IPS-18c (cell line): ENCODE measurements at regions not wholly inside any gene's neighbourhood (a gene's known extent, or its start where the extent isn't known, plus 50 kb on each side); places are given as distances from the start of the nearest gene placed in this dataset.

Experiments used
- H3K4me3 ChIP-seq: 2 replicates; pipeline ENCODE4 v1.7.0; 2013; ENCODE audit warnings: low read depth, mild to moderate bottlenecking, low read length, moderate library complexity; ENCODE audit not compliant: insufficient read depth
- H3K9me3 ChIP-seq: one replicate; pipeline ENCODE4 v1.6.1; 2013; ENCODE audit warnings: mild to moderate bottlenecking, low read length, moderate library complexity; ENCODE audit not compliant: control insufficient read depth, insufficient read depth

DNA sequence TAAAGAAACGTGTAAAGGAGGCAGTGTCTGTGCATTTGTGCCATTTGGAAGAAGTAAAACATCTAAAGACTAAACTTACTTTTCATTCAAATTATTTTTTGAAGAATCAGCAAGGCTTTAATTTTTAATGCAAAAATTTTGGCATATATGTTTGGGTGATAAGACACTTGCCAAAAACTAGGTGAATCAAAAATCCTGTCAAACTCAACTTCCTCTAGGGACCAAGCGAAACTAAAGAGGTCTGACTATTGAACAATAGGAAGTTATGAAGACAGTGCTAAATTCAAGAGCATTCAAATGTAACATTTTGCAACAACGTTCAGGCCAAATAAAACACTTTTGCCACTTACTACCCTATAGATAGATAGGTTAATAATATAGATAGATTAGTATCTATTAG lies 306.1 kb downstream of the NOL4 start:
- Histone ChIP-seq H3K9me3 (no peaks in the 10 kb centered on the region), H3K4me3 (no peak overlapping the region)

DNA sequence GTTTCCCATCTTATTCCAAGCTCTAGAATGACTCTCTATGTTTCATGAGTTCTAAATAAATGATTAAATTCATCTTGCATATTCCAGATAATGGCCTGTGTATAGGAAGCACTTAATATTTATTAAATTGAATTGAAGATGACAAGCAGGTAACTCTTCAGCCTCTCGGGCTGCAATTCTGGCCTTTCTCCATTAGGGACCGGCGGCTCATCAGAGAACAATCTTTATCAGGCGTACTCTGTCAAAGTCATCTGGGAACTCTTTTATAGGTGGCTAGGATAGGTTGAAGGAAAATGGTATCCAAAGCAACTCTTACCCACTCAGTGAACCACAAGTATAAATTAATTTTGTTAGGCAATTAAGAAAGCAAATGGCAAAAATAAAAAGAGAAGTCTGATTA lies 308.5 kb downstream of the NOL4 start:
- Histone ChIP-seq H3K4me3 (no peak overlapping the region), H3K9me3 (no peaks in the 10 kb centered on the region)

DNA sequence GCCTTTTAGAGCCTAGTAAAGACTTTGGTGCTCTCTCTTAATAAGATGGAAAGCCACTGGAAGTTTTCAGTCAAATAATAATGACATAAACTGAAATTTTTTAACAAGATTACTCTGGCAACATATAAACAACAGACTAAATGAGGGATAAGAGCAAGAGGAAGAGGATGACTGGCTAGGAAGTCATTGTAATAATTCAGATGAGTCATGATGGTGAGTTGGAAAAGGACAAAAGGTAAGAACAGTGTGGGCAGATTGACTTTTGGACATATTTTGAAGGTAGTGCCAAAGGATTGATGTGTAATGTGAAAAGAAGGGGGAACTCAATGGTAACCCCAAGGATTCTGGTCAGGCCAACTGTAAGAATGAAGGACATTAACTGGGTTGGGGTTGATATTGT lies 310.3 kb downstream of the NOL4 start:
- Histone ChIP-seq H3K4me3 (no peak overlapping the region), H3K9me3 (no peaks in the 10 kb centered on the region)

DNA sequence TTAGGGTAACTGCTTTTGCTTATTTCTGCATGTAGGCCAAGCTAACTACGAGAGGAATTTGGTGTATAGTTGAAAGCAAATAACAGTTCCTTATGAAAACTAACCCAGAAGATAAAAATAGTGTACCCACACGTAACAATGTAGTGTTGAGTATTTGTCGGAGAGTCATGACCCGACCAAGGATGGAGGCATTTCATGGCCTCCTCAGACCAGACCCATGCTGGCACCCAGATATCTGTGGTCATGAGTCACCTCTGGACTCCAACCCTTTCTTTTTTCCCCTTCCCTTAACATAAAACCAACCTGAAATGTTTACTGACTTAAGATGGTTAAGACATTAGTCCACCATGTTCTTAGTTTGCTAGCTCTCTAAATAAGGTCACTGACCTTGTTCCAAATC lies 318.7 kb downstream of the NOL4 start:
- Histone ChIP-seq H3K4me3 (no peak overlapping the region), H3K9me3 (no peaks in the 10 kb centered on the region)

DNA sequence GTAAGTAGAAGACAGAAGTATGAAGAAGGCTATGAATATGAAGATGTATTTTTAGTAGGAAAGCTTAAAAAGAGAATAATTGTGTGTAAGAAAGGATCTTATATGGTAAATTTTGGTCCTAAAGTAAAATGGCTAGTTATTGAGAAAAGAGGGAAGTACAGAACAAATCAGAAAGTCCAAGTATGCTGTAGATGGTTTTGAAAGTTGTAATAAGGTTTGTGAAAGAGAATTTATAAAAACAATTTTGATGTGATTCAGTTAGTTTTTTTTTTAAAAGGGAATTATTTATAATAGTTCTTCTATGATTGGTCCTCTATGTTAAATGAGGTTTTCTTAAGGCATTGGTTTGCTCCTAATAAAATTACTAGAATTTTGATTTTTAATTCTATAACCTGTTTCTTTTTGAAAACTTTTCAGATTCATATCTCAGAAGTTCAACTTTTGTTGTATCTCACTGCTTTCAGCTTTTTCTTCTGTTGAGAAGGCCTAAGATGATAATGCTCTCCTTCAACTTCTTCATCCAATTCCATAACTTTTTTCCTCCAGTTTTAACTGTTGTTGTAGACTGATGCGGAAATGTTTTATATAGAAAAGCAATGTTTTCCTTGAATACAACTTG lies 322.7 kb downstream of the NOL4 start:
- Histone ChIP-seq H3K4me3 (no peak overlapping the region), H3K9me3 (no peaks in the 10 kb centered on the region)

DNA sequence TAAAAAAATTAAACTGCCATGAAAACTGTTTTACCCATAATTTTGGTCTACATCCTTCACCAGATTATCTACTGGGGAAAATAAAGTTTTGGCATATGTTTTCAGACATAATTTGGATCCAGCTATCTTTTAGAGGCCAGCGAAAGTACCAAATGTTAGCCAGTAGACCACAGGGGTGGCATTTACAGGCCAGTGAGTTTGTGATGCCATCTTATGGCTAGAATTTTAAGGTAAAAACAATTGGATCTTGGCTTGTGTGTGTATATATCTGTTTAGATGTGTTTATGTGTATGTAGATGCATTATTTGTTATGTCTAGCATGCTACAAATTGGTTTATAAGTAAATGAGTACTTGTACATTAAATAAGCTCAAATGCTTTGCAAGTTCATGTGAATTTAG lies 322.6 kb downstream of the ASXL3 start:
- no peak overlapping the region for H3K4me3 ChIP-seq
- no peaks in the 10 kb centered on the region for H3K9me3 ChIP-seq

DNA sequence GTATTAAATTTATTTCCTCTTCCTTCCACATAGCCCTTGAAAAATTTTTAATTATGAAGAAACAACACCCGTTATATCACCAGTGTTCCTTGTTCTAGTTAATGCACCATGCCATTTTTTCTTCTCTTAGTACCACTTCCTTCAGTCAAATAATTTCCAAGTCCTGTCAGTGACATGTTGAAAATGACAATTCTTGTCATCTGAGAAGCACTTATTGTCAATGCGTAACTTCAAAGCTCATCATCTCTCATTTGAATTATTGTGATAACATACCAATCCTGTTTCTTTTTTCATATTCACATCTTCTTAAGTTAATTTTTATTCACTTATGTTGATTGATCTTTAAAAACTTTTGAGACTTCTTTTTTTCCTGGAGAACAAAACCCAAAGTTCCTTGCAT lies 320.4 kb downstream of the ASXL3 start:
- Histone ChIP-seq H3K4me3 (no peak overlapping the region), H3K9me3 (no peaks in the 10 kb centered on the region)

DNA sequence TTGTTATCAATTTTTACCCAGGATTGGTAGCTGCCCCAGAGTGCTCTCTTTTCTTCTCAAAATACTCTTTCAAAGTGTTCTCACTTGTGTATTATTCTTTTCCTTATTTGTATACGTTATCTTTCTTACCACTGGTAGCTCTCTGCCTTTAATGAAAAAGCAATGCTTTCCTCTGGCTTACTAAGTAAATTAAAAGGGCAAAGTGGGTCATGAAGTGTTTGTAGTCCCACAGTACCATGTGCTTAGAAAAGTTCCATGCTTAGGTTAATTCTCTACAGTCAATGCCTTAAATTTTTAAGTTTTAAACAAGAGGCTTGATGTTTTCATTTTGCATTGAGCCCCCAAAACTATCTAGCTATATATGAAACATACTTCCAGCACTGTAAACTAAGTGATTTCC lies 300.2 kb downstream of the ASXL3 start:
- H3K4me3 ChIP-seq, result no peak overlapping the region
- H3K9me3 ChIP-seq, result no peaks in the 10 kb centered on the region

DNA sequence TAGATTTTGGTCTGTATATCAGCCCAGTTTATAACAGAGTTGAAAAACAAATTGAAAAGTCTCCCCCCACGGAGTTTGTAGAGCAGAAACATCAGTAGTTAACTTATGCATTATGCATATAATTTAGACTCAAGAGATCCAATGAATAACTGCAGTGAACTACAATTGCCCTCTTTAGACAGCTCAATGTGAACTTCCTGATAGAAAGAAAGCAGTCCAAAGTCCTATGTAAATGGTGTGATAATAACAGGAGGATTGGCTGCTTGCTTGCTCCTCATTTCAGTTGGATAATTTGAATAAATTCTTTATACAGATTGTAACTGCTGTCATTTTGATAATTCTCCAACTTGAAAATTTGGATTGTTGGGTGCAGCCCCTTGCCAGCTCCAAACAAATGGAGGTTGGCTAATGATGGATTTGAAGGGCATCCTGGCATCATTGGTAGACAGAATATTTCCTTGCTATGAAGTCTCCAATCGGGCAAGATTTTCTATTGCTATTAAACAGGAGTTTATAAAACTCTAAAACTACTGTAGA lies 297.1 kb downstream of the ASXL3 start:
- Histone ChIP-seq H3K9me3 (no peaks in the 10 kb centered on the region), H3K4me3 (no peak overlapping the region)

DNA sequence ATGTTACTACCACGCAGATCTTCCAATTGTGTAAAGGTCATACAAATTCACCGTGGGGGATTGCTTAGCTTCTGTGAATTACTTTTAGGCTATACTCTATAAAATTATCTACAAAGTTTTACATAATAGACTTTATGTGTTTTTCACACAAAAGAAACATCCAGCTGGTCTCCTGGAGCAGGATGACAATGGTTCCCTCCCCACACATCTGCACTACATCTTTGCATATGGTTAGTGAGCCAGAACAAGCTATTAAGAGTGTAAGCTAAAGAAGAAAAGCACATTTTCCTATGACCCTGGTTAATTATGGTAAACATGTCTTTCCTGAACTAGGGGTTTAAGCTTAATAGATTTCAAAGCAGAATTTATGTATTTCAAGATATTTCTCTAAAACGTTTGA lies 295.1 kb downstream of the ASXL3 start:
- no peaks in the 10 kb centered on the region for H3K9me3 ChIP-seq
- H3K4me3 ChIP-seq, result no peak overlapping the region

DNA sequence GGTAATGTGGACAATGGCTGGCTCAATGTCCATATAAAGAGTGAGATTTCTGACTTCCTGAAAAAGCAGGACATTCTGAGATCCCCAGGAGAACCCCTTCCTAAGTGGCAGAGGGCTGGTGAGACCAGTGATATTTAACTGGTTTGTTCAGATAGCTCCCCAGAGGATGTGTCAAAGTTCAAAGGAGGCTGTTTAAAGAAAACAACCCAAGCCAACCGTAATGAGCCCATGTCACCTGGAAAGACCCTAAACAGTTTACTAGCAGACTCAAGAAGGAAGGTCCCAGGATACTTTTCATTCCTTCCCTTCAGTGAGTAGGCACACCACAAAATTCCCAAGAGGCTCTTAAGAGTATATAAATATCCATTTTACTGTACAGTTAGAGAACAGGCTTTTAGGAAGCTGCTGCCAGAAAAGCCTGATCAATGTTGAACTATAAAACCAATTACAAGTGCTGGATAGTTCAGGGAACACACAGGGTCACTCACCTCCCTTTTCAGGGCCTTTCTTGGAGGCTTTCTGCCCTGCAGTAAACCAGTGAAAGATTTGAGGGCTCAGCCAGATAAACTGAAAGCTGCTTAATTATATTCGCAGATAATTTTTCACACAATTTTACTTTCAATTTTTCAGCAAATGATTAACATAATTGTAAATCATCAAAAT lies 293.5 kb downstream of the ASXL3 start:
- no peaks in the 10 kb centered on the region for H3K9me3 ChIP-seq

DNA sequence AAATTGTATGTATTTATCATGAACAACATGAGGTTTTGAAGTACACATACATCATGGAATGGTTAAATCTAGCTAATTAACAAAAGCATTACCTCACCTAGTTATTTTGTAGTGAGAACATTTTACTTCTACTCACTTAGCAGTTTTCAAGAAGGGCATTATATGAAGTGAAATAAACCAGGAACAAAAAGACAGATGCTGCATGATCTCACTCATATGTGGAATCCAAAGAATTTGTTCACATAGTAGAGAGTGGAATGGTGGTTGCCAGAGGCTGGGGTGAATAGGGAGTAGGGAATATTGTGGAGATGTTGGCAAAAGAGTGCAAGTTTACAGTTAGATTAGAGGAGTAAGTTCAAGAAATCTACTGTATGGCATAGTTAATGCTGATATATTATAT lies 292.0 kb downstream of the ASXL3 start:
- H3K4me3 ChIP-seq, result no peak overlapping the region
- H3K9me3 ChIP-seq, result no peaks in the 10 kb centered on the region

More for the DNA sequence above, 293.5 kb downstream of the ASXL3 start:
- no peak overlapping the region for H3K4me3 ChIP-seq

DNA sequence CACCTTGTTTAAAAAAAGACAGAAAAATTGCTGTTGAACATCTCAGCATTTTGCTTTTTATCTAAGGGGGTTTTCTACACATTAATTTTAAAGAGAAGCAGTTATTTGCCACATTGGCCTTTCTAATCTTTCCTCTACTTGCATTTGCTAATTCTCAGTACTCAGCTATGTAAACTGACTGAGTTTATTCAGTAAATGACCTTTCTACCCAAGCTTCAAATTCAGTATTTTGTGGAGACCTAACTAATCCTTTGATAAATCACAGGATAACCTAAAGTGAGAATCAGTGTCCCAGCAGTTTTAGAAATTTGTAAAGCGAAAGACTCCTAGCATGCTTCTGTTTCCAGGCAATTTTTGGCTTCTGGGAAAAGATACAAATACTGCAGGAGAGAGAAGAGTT lies 288.4 kb downstream of the ASXL3 start:
- Histone ChIP-seq H3K4me3 (no peak overlapping the region), H3K9me3 (peaks cover 5% of the 10 kb centered on the region)

DNA sequence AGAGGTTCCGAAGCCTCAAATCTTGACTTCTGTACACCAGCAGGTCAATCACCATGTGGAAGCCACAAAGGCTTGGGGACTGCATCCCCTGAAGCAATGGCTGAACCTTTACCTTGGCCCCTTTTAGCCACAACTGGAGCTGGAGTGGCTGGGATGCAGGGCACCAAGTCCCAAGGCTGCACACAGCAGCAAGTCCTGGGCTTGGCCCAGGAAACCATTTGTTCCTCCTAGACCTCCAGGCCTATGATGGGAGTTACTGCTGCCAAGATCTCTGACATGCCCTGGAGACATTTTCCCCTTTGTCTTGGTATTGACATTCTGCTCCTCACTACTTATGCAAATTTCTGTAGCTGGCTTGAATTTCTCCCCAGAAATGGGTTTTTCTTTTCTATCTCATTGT lies 285.9 kb downstream of the ASXL3 start:
- Histone ChIP-seq H3K9me3 (peaks cover 5% of the 10 kb centered on the region), H3K4me3 (no peak overlapping the region)

DNA sequence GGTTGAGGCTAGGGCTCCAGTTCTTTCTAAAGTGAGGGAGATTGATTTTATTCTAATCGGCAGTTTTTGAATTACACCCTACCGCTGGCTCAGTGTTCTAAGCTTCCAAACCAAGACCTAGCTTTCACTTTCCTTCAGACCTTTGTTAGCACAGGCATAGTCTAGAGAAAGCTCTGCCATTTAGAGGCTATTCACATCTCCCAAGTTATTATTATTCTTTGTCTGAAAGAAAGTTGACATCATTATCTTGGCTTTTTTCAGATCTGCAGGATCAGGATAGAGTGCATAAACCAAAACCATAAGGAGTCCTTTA lies 276.8 kb downstream of the ASXL3 start:
- no peaks in the 10 kb centered on the region for H3K9me3 ChIP-seq
- H3K4me3 ChIP-seq, result no peak overlapping the region

DNA sequence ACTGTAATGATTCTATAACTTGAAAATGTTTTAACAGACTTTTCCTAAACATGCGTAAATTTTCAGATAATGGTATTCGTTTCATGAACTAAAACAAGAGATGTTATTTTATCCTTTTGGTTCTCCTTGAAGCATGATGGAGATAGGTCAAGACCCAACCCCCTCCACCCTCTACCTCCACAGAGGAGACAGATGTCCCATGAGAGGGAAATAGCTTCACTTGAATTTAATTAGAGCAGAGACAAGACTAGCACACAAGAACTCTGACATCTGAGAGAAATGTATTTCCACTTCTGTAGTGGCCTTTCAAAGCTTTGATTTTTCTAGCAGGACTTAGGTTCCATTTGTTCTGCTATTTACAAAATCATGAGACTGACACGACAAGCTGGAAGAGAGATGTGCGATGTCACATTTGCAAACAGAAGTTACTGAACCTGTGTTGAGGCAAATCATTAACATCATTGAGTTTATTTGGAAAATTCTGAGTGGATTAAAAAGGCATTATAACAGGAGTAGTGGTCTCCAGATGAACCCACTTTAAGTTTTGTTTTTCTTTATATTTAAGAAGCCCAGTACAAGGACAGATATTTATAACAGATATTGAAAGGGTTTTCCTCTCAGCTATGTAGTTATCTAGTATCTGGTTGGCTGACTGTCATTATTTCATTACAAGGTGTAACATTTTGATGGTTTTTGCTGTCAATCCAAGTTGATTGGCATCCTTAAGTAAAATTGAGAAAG lies 276.2 kb downstream of the ASXL3 start:
- Histone ChIP-seq H3K4me3 (no peak overlapping the region), H3K9me3 (no peaks in the 10 kb centered on the region)

DNA sequence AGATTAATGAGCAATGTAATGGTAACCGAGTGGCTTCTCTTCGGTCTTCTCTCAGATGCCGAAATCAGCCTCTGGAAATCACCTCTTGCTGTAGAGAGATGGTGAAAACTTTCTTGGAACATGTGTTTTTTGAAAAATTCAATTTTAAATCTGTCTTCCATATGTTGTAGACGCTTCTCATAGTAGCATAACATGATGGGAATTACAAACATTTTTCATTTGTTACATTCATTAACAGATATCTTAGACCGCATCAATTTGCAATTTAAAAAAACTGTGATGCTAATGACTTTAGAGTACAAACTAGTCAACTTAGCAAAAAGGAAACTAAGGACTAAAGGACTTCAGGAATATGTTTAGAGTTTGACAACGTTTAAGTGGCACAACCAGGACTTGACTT lies 275.2 kb downstream of the ASXL3 start:
- Histone ChIP-seq H3K9me3 (no peaks in the 10 kb centered on the region), H3K4me3 (no peak overlapping the region)

DNA sequence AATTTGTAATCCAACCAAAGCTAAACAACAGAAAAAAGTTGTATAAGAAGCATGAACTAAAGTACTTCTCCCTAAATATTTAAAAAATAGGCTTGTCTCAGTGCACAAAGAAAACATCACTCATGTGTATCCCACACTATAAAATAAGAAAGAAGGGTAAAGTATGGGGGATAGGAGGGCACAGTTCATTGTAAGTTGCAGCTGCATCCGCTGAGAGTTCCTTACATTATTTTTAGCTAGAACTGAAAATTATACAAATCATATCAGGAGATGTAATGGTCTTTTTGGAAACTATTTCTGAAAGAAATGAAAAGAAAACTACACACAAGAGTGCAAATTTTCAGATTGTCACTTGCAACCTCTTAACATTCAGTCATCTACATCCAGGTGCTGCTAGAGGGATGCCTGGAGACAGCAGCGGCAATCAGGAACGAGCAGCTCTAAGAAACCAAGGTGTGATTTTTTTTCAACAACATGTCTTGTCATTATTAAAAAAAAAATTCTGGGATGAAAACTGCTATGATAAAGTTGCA lies 273.6 kb downstream of the ASXL3 start:
- H3K4me3 ChIP-seq, result no peak overlapping the region
- no peaks in the 10 kb centered on the region for H3K9me3 ChIP-seq
